Thoracic aorta (tissue), 2 donors: ENCODE measurements at regions not wholly inside any gene's neighbourhood (a gene's known extent, or its start where the extent isn't known, plus 50 kb on each side); places are given as distances from the start of the nearest gene placed in this dataset.
"Not testable (repeated sequence)": the region's sequence is repeated elsewhere in the genome, so short reads cannot be mapped to it uniquely, and the experiment has no call there.

Source experiments
- ATAC-seq: fragments of 150-250 bp; one replicate; pipeline ENCODE4 v1.8.0; 2017; ENCODE audit warnings: low read depth; ENCODE audit not compliant: insufficient number of reproducible peaks, low FRiP score
- DNase-seq: peaks from one replicate; pipeline ENCODE4 v3.0.0-alpha.2; 2020; ENCODE audit warnings: low spot score
- H3K27ac ChIP-seq, 2 donors: fragments of 200-600 bp; sonication (generic); 1 replicate in 1 of 2; 2 replicates in 1 of 2; pipeline ENCODE4 v1.5.1; 2016; ENCODE audit warnings: mild to moderate bottlenecking in 2 of 2, moderate library complexity in 2 of 2
- H3K27me3 ChIP-seq: fragments of 200-600 bp; sonication (generic); replicated peaks from 2 replicates; pipeline ENCODE4 v1.6.0; 2016; ENCODE audit warnings: mild to moderate bottlenecking; ENCODE audit not compliant: insufficient read depth
- H3K36me3 ChIP-seq: fragments of 200-600 bp; sonication (generic); one replicate; pipeline ENCODE4 v1.5.1; 2016
- H3K4me1 ChIP-seq, 2 donors: fragments of 200-600 bp; sonication (generic); 1 replicate in 1 of 2; 2 replicates in 1 of 2; pipeline versions ENCODE4 v1.5.1 to v1.6.0; 2016; ENCODE audit warnings: low read depth in 2 of 2, mild to moderate bottlenecking in 1 of 2; ENCODE audit not compliant: control insufficient read depth in 1 of 2
- H3K4me3 ChIP-seq: fragments of 200-600 bp; sonication (generic); 2 replicates; pipeline ENCODE4 v1.5.1; 2016; ENCODE audit warnings: mild to moderate bottlenecking
- H3K9me3 ChIP-seq: fragments of 200-600 bp; sonication (generic); 2 replicates; pipeline ENCODE4 v1.5.1; 2016
- CTCF ChIP-seq: fragments of 200-600 bp; sonication (generic); IDR thresholded peaks from one replicate; pipeline ENCODE4 v1.5.1; 2019; ENCODE audit warnings: antibody characterized with exemption

- H3K4me3 ChIP-seq = no peak overlapping the region
- H3K27me3 ChIP-seq = no peaks in the 10 kb centered on the region
- H3K36me3 ChIP-seq = no peaks in the 10 kb centered on the region
- DNase-seq = no peak
- TF ChIP-seq CTCF = no peak
- H3K4me1 ChIP-seq = peaks cover 0 to 11% of the 10 kb centered on the region in 2 donors
- no peak for ATAC-seq
- no peaks in the 10 kb centered on the region for H3K9me3 ChIP-seq
- H3K27ac ChIP-seq = no peak overlapping the region
Observed at GRCh38 chr10:63683686-63684085, 162.5 kb downstream of the REEP3 start.

GRCh38 chr10:63684257-63684936 is 163.2 kb downstream of the REEP3 start:
- no peak for DNase-seq
- no peak for ATAC-seq
- Histone ChIP-seq H3K27me3 (no peaks in the 10 kb centered on the region), H3K36me3 (no peaks in the 10 kb centered on the region), H3K27ac (no peak overlapping the region), H3K9me3 (no peaks in the 10 kb centered on the region), H3K4me3 (no peak overlapping the region), H3K4me1 (peaks cover 0 to 11% of the 10 kb centered on the region in 2 donors)
- no peak for TF ChIP-seq CTCF

- Histone ChIP-seq H3K9me3 (no peaks in the 10 kb centered on the region), H3K36me3 (no peaks in the 10 kb centered on the region), H3K27me3 (no peaks in the 10 kb centered on the region), H3K27ac (no peak overlapping the region), H3K4me3 (no peak overlapping the region), H3K4me1 (no peaks in the 10 kb centered on the region)
- ATAC-seq (no peak), DNase-seq (no peak)
- TF ChIP-seq CTCF = no peak
Observed at GRCh38 chr10:63689768-63690167, 168.6 kb downstream of the REEP3 start.

GRCh38 chr10:63692220-63692896 is 171.2 kb downstream of the REEP3 start:
- Histone ChIP-seq H3K27ac (no peak overlapping the region), H3K4me3 (no peak overlapping the region), H3K4me1 (no peaks in the 10 kb centered on the region), H3K36me3 (no peaks in the 10 kb centered on the region), H3K27me3 (no peaks in the 10 kb centered on the region), H3K9me3 (no peaks in the 10 kb centered on the region)
- ATAC-seq (no peak), DNase-seq (no peak)
- TF ChIP-seq CTCF = no peak

GRCh38 chr10:63693021-63693420 is 171.8 kb downstream of the REEP3 start:
- not testable (repeated sequence) for H3K27ac ChIP-seq, H3K36me3 ChIP-seq, DNase-seq, H3K4me3 ChIP-seq, H3K4me1 ChIP-seq, ATAC-seq, H3K27me3 ChIP-seq, H3K9me3 ChIP-seq
